Calu3 (cell line): ENCODE measurements at regions not wholly inside any gene's neighbourhood (a gene's known extent, or its start where the extent isn't known, plus 50 kb on each side); places are given as distances from the start of the nearest gene placed in this dataset.

ENCODE experiments used
- BruUV-seq: library from RNA; stranded (reverse); fragments of 400-500 nt; replicated peaks from 2 replicates; lab custom pipeline; 2021; lab: Mats Ljungman, UMichigan
- CTCF ChIA-PET: fragments of 300-600 bp; sonication (Branson Sonifier 250); formaldehyde crosslinking; loops from one replicate; lab custom pipeline; 2022; ENCODE audit warnings: antibody characterized with exemption; lab: Charles Lee
- DNase-seq: peaks from one replicate; pipeline ENCODE4 v3.0.0; 2022
- H3K27ac Mint-ChIP-seq: one replicate; pipeline ENCODE4 v1.8.0; 2022; ENCODE audit warnings: mixed read lengths; ENCODE audit not compliant: unreplicated experiment
- H3K27me3 Mint-ChIP-seq: one replicate; pipeline ENCODE4 v1.8.0; 2022; ENCODE audit warnings: mixed read lengths; ENCODE audit not compliant: unreplicated experiment
- H3K36me3 Mint-ChIP-seq: one replicate; pipeline ENCODE4 v1.8.0; 2022; ENCODE audit warnings: mild to moderate bottlenecking, moderate library complexity, mixed read lengths; ENCODE audit not compliant: insufficient read depth, unreplicated experiment
- H3K4me1 Mint-ChIP-seq: one replicate; pipeline ENCODE4 v1.8.0; 2022; ENCODE audit warnings: mild to moderate bottlenecking, low read depth, mixed read lengths; ENCODE audit not compliant: unreplicated experiment
- H3K4me3 Mint-ChIP-seq: one replicate; pipeline ENCODE4 v1.8.0; 2022; ENCODE audit warnings: mild to moderate bottlenecking, low read depth, moderate library complexity, mixed read lengths; ENCODE audit not compliant: unreplicated experiment
- H3K9me3 Mint-ChIP-seq: one replicate; pipeline ENCODE4 v1.8.0; 2022; ENCODE audit warnings: low read depth, mixed read lengths; ENCODE audit not compliant: unreplicated experiment
- intact Hi-C: fragments of 100-400 bp; cut with micrococcal nuclease; formaldehyde crosslinking; loops from one replicate; pipeline ENCODE4 v1.10.0; 2022; ENCODE audit not compliant: unreplicated experiment
- TF ChIP-seq, protein P1 (sequence below): fragments of 200-600 bp; IDR thresholded peaks from one replicate; pipeline ENCODE4 v1.8.0; 2022; ENCODE audit warnings: antibody characterized with exemption; ENCODE audit not compliant: unreplicated experiment

DNA sequence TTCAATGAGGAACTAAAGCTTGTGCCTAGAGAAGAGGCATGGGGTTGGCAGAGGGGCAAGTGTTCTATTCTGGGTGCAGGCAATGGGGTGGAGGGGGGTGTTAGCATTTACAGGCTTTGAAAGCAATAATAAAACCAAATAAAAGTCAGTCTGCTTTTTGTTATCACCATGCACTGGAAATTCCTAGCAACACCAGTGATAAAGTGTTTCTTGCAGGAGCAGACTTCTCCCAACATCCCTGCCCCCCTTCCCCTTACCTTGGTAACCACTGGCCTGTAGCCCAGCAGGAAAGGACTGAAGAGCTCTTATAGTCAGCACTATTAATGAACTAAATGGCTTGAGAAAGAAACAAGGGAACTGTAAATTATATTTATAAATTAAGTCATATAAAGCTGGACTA is 65.2 kb upstream of the SESN3 start:
- intact Hi-C loops = no loop called here
- CTCF ChIA-PET = interaction anchor here (0.5 to 0.6 kb wide), 2 partner anchors 10 to 35 kb away, joined by 4 read pairs; no protein-coding TSS in a partner anchor
- TF ChIP-seq, protein P1, sequence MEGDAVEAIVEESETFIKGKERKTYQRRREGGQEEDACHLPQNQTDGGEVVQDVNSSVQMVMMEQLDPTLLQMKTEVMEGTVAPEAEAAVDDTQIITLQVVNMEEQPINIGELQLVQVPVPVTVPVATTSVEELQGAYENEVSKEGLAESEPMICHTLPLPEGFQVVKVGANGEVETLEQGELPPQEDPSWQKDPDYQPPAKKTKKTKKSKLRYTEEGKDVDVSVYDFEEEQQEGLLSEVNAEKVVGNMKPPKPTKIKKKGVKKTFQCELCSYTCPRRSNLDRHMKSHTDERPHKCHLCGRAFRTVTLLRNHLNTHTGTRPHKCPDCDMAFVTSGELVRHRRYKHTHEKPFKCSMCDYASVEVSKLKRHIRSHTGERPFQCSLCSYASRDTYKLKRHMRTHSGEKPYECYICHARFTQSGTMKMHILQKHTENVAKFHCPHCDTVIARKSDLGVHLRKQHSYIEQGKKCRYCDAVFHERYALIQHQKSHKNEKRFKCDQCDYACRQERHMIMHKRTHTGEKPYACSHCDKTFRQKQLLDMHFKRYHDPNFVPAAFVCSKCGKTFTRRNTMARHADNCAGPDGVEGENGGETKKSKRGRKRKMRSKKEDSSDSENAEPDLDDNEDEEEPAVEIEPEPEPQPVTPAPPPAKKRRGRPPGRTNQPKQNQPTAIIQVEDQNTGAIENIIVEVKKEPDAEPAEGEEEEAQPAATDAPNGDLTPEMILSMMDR = no peak
- H3K36me3 Mint-ChIP-seq = no peaks in the 10 kb centered on the region
- peaks cover 8% of the 10 kb centered on the region for H3K4me1 Mint-ChIP-seq
- BruUV-seq = no TSS peak
- no peak overlapping the region for H3K27ac Mint-ChIP-seq
- H3K27me3 Mint-ChIP-seq = no peaks in the 10 kb centered on the region
- DNase-seq = no peak
- no peak overlapping the region for H3K4me3 Mint-ChIP-seq
- no peaks in the 10 kb centered on the region for H3K9me3 Mint-ChIP-seq

DNA sequence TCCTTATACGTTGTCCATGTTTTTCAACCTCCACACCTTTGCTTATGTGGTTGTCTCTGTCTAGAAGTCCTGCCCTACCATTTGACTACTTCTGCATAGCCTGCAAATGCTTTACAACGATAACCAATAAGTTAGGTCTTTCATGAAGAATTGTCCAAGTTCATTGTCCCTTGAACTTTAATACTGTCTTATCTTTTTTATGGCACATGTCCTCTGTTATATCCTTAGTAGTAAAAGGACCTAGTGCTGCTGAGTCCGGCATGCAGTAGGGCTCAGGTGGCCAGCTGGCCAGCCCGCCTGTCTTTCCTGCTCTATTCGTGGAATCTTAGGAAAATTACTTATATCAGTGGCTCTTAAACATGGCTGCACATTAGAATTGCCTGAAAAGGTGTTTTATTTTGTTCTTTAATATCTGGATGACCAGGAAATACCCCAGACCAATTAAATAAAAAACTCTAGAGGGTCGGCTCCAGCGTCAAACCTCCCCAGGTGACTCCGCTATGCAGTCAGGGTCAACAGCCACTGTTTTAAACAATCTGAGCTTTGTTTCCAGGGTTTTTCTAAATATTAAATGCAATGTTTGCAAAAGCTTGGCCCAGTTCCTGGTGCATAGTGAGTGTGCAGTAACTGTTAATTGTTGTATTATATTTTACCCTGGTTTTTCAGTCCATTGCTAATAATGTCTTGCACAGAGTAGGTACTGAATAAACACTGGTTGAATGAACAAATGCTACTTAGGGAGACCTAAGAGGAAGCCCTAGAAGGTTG is 64.6 kb upstream of the SESN3 start:
- CTCF ChIA-PET = interaction anchor here (0.6 kb wide), 1 partner anchor 10 kb away, joined by 4 read pairs; no protein-coding TSS in a partner anchor
- peaks cover 8% of the 10 kb centered on the region for H3K4me1 Mint-ChIP-seq
- H3K27me3 Mint-ChIP-seq = no peaks in the 10 kb centered on the region
- no peak overlapping the region for H3K27ac Mint-ChIP-seq
- TF ChIP-seq, protein P1 = no peak
- BruUV-seq = no TSS peak
- intact Hi-C loops = no loop called here
- H3K36me3 Mint-ChIP-seq = no peaks in the 10 kb centered on the region
- DNase-seq = no peak
- H3K9me3 Mint-ChIP-seq = no peaks in the 10 kb centered on the region
- H3K4me3 Mint-ChIP-seq = no peak overlapping the region

GRCh38 chr11:95294701-95295100 is 63.7 kb upstream of the SESN3 start:
- intact Hi-C loops = no loop called here
- TF ChIP-seq, protein P1 = no peak
- no peak overlapping the region for H3K27ac Mint-ChIP-seq
- H3K4me1 Mint-ChIP-seq = peaks cover 8% of the 10 kb centered on the region
- no TSS peak for BruUV-seq
- H3K27me3 Mint-ChIP-seq = no peaks in the 10 kb centered on the region
- CTCF ChIA-PET = no interaction called here
- no peak for DNase-seq
- no peaks in the 10 kb centered on the region for H3K9me3 Mint-ChIP-seq
- no peaks in the 10 kb centered on the region for H3K36me3 Mint-ChIP-seq
- no peak overlapping the region for H3K4me3 Mint-ChIP-seq

GRCh38 chr11:95293116-95293515 is 62.1 kb upstream of the SESN3 start:
- Mint-ChIP-seq H3K27me3 (no peaks in the 10 kb centered on the region), H3K9me3 (no peaks in the 10 kb centered on the region), H3K36me3 (no peaks in the 10 kb centered on the region), H3K4me3 (no peak overlapping the region), H3K27ac (no peak overlapping the region), H3K4me1 (peaks cover 8% of the 10 kb centered on the region)
- BruUV-seq = no TSS peak
- TF ChIP-seq, protein P1 = no peak
- no peak for DNase-seq
- intact Hi-C loops = no loop called here
- CTCF ChIA-PET = no interaction called here
